CD4-positive, alpha-beta T cell (primary cell): ENCODE measurements at regions not wholly inside any gene's neighbourhood (a gene's known extent, or its start where the extent isn't known, plus 50 kb on each side); places are given as distances from the start of the nearest gene placed in this dataset.

ENCODE experiments used
- ATAC-seq: fragments of 200-7000 bp; cut with Tn5 transposase; one replicate; pipeline ENCODE4 v1.10.0; 2022; ENCODE audit warnings: mild to moderate bottlenecking; ENCODE audit not compliant: poor library complexity
- CTCF ChIA-PET: fragments of 350-600 bp; sonication (Branson Sonifier 250); formaldehyde crosslinking; loops from one replicate; lab custom pipeline; 2021; ENCODE audit warnings: antibody characterized with exemption, inconsistent platforms; lab: Charles Lee
- POLR2A ChIA-PET: fragments of 350-600 bp; sonication (Branson Sonifier 250); formaldehyde crosslinking; loops from one replicate; lab custom pipeline; 2021; ENCODE audit warnings: antibody characterized with exemption, inconsistent platforms; lab: Charles Lee
- DNase-seq, 14 experiments: peaks; one replicate each; pipeline ENCODE4 v3.0.0-alpha.2; 2013 to 2020; ENCODE audit warnings: mixed read lengths in 2 of 14
- H3K27ac ChIP-seq, 2 donors: one replicate each; pipeline versions ENCODE4 v1.5.1 to v1.7.0; 2013; ENCODE audit warnings: low read length in 2 of 2, low read depth in 1 of 2, mild to moderate bottlenecking in 1 of 2
- H3K27me3 ChIP-seq, 2 experiments: 1 replicate in 1 of 2; 2 replicates in 1 of 2; pipeline versions ENCODE4 v1.6.1 to v1.7.0; 2013; ENCODE audit warnings: low read length in 2 of 2, control low read depth in 1 of 2, mild to moderate bottlenecking in 1 of 2, moderate library complexity in 1 of 2; ENCODE audit not compliant: insufficient read depth in 2 of 2, control insufficient read depth in 1 of 2
- H3K36me3 ChIP-seq: one replicate; pipeline ENCODE4 v1.6.1; 2013; ENCODE audit warnings: low read length, control low read depth; ENCODE audit not compliant: insufficient read depth
- H3K4me1 ChIP-seq: one replicate; pipeline ENCODE4 v1.6.1; 2013; ENCODE audit warnings: low read length, control low read depth; ENCODE audit not compliant: insufficient read depth
- H3K4me3 ChIP-seq: one replicate; pipeline ENCODE4 v1.5.1; 2013; ENCODE audit warnings: mild to moderate bottlenecking, low read length, moderate library complexity
- H3K9me3 ChIP-seq, 2 experiments: 1 replicate in 1 of 2; 2 replicates in 1 of 2; pipeline versions ENCODE4 v1.6.1 to v1.7.0; 2013; ENCODE audit warnings: low read length in 2 of 2, mild to moderate bottlenecking in 2 of 2, control low read depth in 1 of 2, moderate library complexity in 1 of 2; ENCODE audit not compliant: control insufficient read depth in 1 of 2, insufficient read depth in 1 of 2
- H3K27ac Mint-ChIP-seq: one replicate; pipeline ENCODE4 v1.8.0; 2020; ENCODE audit warnings: mixed read lengths
- H3K27me3 Mint-ChIP-seq: one replicate; pipeline ENCODE4 v1.8.0; 2021; ENCODE audit warnings: mixed read lengths
- H3K36me3 Mint-ChIP-seq: one replicate; pipeline ENCODE4 v1.8.0; 2021; ENCODE audit warnings: low read depth, mixed read lengths
- H3K4me1 Mint-ChIP-seq: one replicate; pipeline ENCODE4 v1.8.0; 2021; ENCODE audit warnings: low read depth, mixed read lengths
- H3K4me3 Mint-ChIP-seq: one replicate; pipeline ENCODE4 v1.8.0; 2020; ENCODE audit warnings: mild to moderate bottlenecking, mixed read lengths
- H3K9me3 Mint-ChIP-seq: one replicate; pipeline ENCODE4 v1.8.0; 2020; ENCODE audit warnings: mixed read lengths
- intact Hi-C, 2 experiments: fragments of 100-400 bp; cut with DNase I in 1 of 2; cut with micrococcal nuclease in 1 of 2; formaldehyde crosslinking; loops; one replicate each; pipeline versions ENCODE4 v1.15.1 to v1.9.0; 2023 to 2025; cut with DNase I, micrococcal nuclease
- TF ChIP-seq, protein P1 (sequence below): fragments of 200-600 bp; IDR thresholded peaks from one replicate; pipeline ENCODE4 v1.8.0; 2022; ENCODE audit warnings: antibody characterized with exemption, mild to moderate bottlenecking

- no peaks in the 10 kb centered on the region for H3K4me1 Mint-ChIP-seq
- TF ChIP-seq, protein P1, sequence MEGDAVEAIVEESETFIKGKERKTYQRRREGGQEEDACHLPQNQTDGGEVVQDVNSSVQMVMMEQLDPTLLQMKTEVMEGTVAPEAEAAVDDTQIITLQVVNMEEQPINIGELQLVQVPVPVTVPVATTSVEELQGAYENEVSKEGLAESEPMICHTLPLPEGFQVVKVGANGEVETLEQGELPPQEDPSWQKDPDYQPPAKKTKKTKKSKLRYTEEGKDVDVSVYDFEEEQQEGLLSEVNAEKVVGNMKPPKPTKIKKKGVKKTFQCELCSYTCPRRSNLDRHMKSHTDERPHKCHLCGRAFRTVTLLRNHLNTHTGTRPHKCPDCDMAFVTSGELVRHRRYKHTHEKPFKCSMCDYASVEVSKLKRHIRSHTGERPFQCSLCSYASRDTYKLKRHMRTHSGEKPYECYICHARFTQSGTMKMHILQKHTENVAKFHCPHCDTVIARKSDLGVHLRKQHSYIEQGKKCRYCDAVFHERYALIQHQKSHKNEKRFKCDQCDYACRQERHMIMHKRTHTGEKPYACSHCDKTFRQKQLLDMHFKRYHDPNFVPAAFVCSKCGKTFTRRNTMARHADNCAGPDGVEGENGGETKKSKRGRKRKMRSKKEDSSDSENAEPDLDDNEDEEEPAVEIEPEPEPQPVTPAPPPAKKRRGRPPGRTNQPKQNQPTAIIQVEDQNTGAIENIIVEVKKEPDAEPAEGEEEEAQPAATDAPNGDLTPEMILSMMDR: no peak
These were observed 313.1 kb upstream of the DAB1 start for GRCh38 chr1:57736940-57737339.

GRCh38 chr1:57729181-57729580 lies 305.3 kb upstream of the DAB1 start:
- no peak overlapping the region for H3K27ac Mint-ChIP-seq
- no peaks in the 10 kb centered on the region for H3K4me1 Mint-ChIP-seq
- no peak overlapping the region for H3K4me3 ChIP-seq
- TF ChIP-seq, protein P1: no peak
- H3K36me3 Mint-ChIP-seq: no peaks in the 10 kb centered on the region
- H3K9me3 Mint-ChIP-seq: no peaks in the 10 kb centered on the region
- H3K27ac ChIP-seq: no peak overlapping the region
- ChIA-PET POLR2A (no interaction called here), CTCF (no interaction called here)
- intact Hi-C loops: no loop called here
- no peak overlapping the region for H3K4me3 Mint-ChIP-seq
- H3K4me1 ChIP-seq: no peaks in the 10 kb centered on the region
- DNase-seq: no peak
- H3K27me3 Mint-ChIP-seq: no peaks in the 10 kb centered on the region
- no peaks in the 10 kb centered on the region for H3K36me3 ChIP-seq
- H3K27me3 ChIP-seq: no peaks in the 10 kb centered on the region
- no peak for ATAC-seq
- H3K9me3 ChIP-seq: no peaks in the 10 kb centered on the region

More at GRCh38 chr1:57736940-57737339, 313.1 kb upstream of the DAB1 start:
- no peak overlapping the region for H3K4me3 ChIP-seq
- CTCF ChIA-PET: no interaction called here
- Mint-ChIP-seq H3K27me3 (no peaks in the 10 kb centered on the region), H3K27ac (no peak overlapping the region), H3K4me3 (no peak overlapping the region), H3K36me3 (no peaks in the 10 kb centered on the region), H3K9me3 (no peaks in the 10 kb centered on the region)
- peaks cover 0 to 4% of the 10 kb centered on the region in 2 experiments for H3K9me3 ChIP-seq
- H3K27me3 ChIP-seq: no peaks in the 10 kb centered on the region
- H3K36me3 ChIP-seq: no peaks in the 10 kb centered on the region
- H3K27ac ChIP-seq: no peak overlapping the region
- POLR2A ChIA-PET: no interaction called here
- intact Hi-C loops: no loop called here
- DNase-seq: no peak
- ATAC-seq: no peak
- no peaks in the 10 kb centered on the region for H3K4me1 ChIP-seq

DNA sequence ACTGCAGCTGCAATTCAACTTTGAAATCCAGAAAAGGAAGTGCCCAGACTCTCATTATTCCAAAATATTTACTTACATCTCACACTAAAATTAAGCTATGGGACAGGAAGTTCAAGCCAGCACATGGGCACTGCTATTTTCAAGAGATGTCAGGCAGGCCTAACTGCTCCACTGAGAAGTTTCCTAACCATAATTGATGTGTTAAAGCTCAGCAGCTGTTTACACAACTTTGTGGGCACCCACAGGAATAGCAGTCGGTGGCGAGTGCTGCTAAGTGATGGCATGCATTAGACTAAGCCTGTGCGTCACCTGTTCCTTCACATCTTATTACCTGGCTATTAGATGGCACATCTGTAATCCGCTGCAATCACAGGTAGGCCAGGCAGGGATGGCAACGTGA lies 303.3 kb upstream of the DAB1 start:
- ATAC-seq (no peak), DNase-seq (no peak)
- Histone ChIP-seq H3K27me3 (no peaks in the 10 kb centered on the region), H3K27ac (no peak overlapping the region), H3K4me3 (no peak overlapping the region), H3K36me3 (no peaks in the 10 kb centered on the region), H3K9me3 (no peaks in the 10 kb centered on the region), H3K4me1 (no peaks in the 10 kb centered on the region)
- intact Hi-C loops: no loop called here
- POLR2A ChIA-PET: no interaction called here
- H3K9me3 Mint-ChIP-seq: no peaks in the 10 kb centered on the region
- CTCF ChIA-PET: no interaction called here
- TF ChIP-seq, protein P1: no peak
- no peak overlapping the region for H3K27ac Mint-ChIP-seq
- H3K36me3 Mint-ChIP-seq: no peaks in the 10 kb centered on the region
- no peaks in the 10 kb centered on the region for H3K4me1 Mint-ChIP-seq
- H3K27me3 Mint-ChIP-seq: no peaks in the 10 kb centered on the region
- no peak overlapping the region for H3K4me3 Mint-ChIP-seq
